Myocyte (in vitro differentiated cells): ENCODE measurements at regions not wholly inside any gene's neighbourhood (a gene's known extent, or its start where the extent isn't known, plus 50 kb on each side); places are given as distances from the start of the nearest gene placed in this dataset.

Experiments used
- DNase-seq: peaks from one replicate; pipeline ENCODE4 v3.0.0-alpha.2; 2012; ENCODE audit warnings: low read depth

GRCh38 chrX:20863649-20864048, 510.6 kb upstream of the CNKSR2 start:
- no peak for DNase-seq

- DNase-seq = no peak
These were observed 513.1 kb upstream of the CNKSR2 start for GRCh38 chrX:20861113-20861512.

GRCh38 chrX:20857746-20858145, 516.5 kb upstream of the CNKSR2 start:
- peak; percentile 3 for DNase-seq

- DNase-seq = no peak
These were observed 535.7 kb upstream of the CNKSR2 start for GRCh38 chrX:20838477-20838876.

GRCh38 chrX:20829665-20830491, 544.3 kb upstream of the CNKSR2 start:
- peak; percentile 9 for DNase-seq

GRCh38 chrX:20825984-20826383, 548.2 kb upstream of the CNKSR2 start:
- DNase-seq = no peak

GRCh38 chrX:20803971-20804370, 537.3 kb upstream of the RPS6KA3 start:
- no peak for DNase-seq

GRCh38 chrX:20802036-20802435, 535.3 kb upstream of the RPS6KA3 start:
- DNase-seq = no peak

- no peak for DNase-seq
These were observed 529.7 kb upstream of the RPS6KA3 start for GRCh38 chrX:20796450-20796849.

GRCh38 chrX:20789103-20789502, 522.4 kb upstream of the RPS6KA3 start:
- no peak for DNase-seq

GRCh38 chrX:20767346-20767745, 500.6 kb upstream of the RPS6KA3 start:
- no peak for DNase-seq

GRCh38 chrX:20756585-20756984, 489.9 kb upstream of the RPS6KA3 start:
- no peak for DNase-seq

GRCh38 chrX:20753076-20753475, 486.4 kb upstream of the RPS6KA3 start:
- DNase-seq = no peak

GRCh38 chrX:20746690-20747089, 480.0 kb upstream of the RPS6KA3 start:
- no peak for DNase-seq

- no peak for DNase-seq
These were observed 476.3 kb upstream of the RPS6KA3 start for GRCh38 chrX:20743046-20743445.

- DNase-seq = peak; percentile 7
These were observed 475.4 kb upstream of the RPS6KA3 start for GRCh38 chrX:20742106-20742505.

GRCh38 chrX:20740443-20740842, 473.7 kb upstream of the RPS6KA3 start:
- DNase-seq = no peak

- no peak for DNase-seq
These were observed 472.5 kb upstream of the RPS6KA3 start for GRCh38 chrX:20739038-20739745.

- peak; percentile 12 for DNase-seq
These were observed 462.7 kb upstream of the RPS6KA3 start for GRCh38 chrX:20729416-20729815.

GRCh38 chrX:20727447-20727846, 460.7 kb upstream of the RPS6KA3 start:
- DNase-seq = no peak

- no peak for DNase-seq
These were observed 454.4 kb upstream of the RPS6KA3 start for GRCh38 chrX:20720954-20721626.
